NCI-H82 treated with DMSO at 0.1 percent for 48 hours (cell line): ENCODE measurements at regions not wholly inside any gene's neighbourhood (a gene's known extent, or its start where the extent isn't known, plus 50 kb on each side); places are given as distances from the start of the nearest gene placed in this dataset.

ENCODE experiments used
- DNase-seq: peaks from one replicate; lab custom pipeline; 2025; ENCODE audit not compliant: unreplicated experiment; lab: John Stamatoyannopoulos, UW

- DNase-seq, result no peak
Measured at GRCh38 chr17:55585629-55586028, 74.4 kb upstream of the SMIM36 start.

- DNase-seq, result no peak
Measured at GRCh38 chr17:55584861-55585260, 73.6 kb upstream of the SMIM36 start.

- DNase-seq, result no peak
Measured at GRCh38 chr17:55584055-55584685, 72.9 kb upstream of the SMIM36 start.

GRCh38 chr17:55582897-55583296, 71.6 kb upstream of the SMIM36 start:
- no peak for DNase-seq

- DNase-seq, result no peak
Measured at GRCh38 chr17:55580596-55581133, 69.4 kb upstream of the SMIM36 start.

GRCh38 chr17:55577687-55578086, 66.4 kb upstream of the SMIM36 start:
- DNase-seq, result no peak

GRCh38 chr17:55576996-55577586, 65.8 kb upstream of the SMIM36 start:
- no peak for DNase-seq

- DNase-seq, result no peak
Measured at GRCh38 chr17:55576237-55576995, 65.2 kb upstream of the SMIM36 start.

GRCh38 chr17:55575058-55575636, 63.9 kb upstream of the SMIM36 start:
- no peak for DNase-seq

GRCh38 chr17:55572599-55572998, 61.3 kb upstream of the SMIM36 start:
- DNase-seq, result no peak

GRCh38 chr17:55572139-55572538, 60.9 kb upstream of the SMIM36 start:
- no peak for DNase-seq

- DNase-seq, result no peak
Measured at GRCh38 chr17:55571095-55571494, 59.8 kb upstream of the SMIM36 start.

- DNase-seq, result no peak
Measured at GRCh38 chr17:55570391-55570790, 59.1 kb upstream of the SMIM36 start.

- DNase-seq, result no peak
Measured at GRCh38 chr17:55567240-55568214, 56.3 kb upstream of the SMIM36 start.

- no peak for DNase-seq
Measured at GRCh38 chr17:55564081-55564480, 52.8 kb upstream of the SMIM36 start.

GRCh38 chr17:55563363-55563762, 52.1 kb upstream of the SMIM36 start:
- DNase-seq, result no peak

- DNase-seq, result no peak
Measured at GRCh38 chr17:55561973-55562495, 50.8 kb upstream of the SMIM36 start.

GRCh38 chr17:55561316-55561972, 50.2 kb upstream of the SMIM36 start:
- DNase-seq, result no peak
